NCI-H1417 treated with DMSO at 0.1 percent for 48 hours (cell line): ENCODE measurements at regions not wholly inside any gene's neighbourhood (a gene's known extent, or its start where the extent isn't known, plus 50 kb on each side); places are given as distances from the start of the nearest gene placed in this dataset.
"Not testable (repeated sequence)": the region's sequence is repeated elsewhere in the genome, so short reads cannot be mapped to it uniquely, and the experiment has no call there.

Source experiments
- DNase-seq: peaks from one replicate; lab custom pipeline; 2025; lab: John Stamatoyannopoulos, UW

DNA sequence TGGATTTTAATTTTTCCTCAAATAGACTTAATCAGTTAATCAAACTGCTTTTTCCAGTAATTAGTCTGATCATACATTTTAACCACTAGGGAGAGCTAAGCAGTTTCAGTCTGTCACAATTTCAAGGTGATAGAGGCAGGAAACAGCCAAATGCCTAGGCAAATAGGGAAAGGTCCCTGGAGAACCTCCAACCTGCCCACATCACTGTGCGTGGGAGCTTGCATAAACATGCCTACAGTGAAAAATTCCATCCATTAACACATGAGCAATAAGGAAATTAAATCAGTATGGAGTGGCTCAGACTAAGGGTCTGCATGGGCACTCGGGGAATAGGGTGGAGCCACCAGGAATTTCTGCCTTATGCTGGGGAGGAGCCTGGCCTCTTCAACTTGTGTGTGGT lies 74.6 kb downstream of the AASDHPPT start:
- DNase-seq, result no peak

GRCh38 chr11:106152824-106153223 lies 75.4 kb downstream of the AASDHPPT start:
- no peak for DNase-seq

DNA sequence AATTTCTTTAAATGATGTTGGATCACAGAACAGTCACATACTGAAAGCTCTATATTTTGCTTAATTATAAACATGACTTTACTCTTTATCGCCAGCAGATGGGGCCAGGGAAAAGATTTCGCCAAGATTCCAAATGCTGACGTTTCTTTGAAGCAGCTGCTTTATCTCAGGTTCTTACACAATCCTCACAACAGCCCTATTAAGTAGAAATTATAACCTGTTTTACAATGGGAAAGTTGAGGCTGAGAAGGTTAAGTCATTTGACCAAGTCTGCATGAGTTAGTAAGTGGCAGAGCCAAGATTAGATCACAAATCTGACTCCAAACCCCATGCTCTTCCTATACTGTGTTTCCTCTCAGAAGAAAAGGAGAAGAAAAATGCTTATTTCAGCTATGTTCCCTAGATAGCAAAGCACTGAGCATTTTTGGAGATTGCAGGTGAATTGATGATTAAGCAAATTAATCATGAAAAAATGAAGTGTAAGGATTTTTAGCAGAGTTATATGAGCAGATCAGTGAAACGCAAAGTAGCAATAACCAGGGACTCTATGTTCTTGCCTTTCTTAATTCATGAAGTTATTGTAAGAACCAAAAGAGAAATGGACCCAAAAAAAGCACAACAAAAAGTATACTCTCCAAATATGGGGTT lies 79.0 kb downstream of the AASDHPPT start:
- DNase-seq, result no peak

- no peak for DNase-seq
Observed at GRCh38 chr11:106158406-106158805, 80.9 kb downstream of the AASDHPPT start.

DNA sequence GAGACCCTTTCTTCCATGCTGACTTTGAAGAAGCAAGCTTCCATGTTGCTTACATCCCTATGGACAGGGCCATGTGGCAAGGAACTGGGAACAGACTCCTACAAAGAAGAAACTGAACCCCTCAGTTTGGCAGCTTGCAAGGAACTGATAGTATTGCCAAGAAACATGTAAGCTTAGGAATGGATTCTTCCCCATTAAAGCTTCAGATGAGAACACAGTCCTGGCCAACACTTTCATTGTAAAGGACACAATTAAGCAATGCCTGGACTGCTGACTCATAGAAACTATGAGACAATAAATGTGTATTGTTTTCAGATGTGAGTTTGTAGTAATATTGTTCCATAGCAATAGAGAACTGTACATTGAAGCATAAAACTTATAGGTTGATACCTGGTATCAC lies 82.4 kb downstream of the AASDHPPT start:
- DNase-seq, result no peak

DNA sequence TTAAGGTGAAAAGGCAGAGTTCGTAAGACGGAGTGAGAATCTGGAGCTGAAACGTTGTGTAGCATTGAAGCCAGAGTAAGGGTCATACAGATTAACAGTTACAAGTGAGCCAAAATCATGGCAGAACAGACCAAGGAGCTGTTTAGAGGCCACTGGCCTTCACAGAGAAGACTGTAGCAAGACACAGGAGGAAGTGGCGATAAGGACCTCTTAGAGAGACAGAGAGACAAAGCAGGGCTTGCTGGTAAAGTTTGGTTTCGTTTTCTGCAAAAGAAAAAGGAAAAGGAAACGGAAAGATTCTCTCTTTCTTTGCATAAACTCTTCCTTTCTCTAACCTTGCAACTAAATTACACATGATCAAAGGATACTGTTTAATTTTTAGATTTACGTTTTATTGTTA lies 83.0 kb downstream of the AASDHPPT start:
- DNase-seq, result no peak

DNA sequence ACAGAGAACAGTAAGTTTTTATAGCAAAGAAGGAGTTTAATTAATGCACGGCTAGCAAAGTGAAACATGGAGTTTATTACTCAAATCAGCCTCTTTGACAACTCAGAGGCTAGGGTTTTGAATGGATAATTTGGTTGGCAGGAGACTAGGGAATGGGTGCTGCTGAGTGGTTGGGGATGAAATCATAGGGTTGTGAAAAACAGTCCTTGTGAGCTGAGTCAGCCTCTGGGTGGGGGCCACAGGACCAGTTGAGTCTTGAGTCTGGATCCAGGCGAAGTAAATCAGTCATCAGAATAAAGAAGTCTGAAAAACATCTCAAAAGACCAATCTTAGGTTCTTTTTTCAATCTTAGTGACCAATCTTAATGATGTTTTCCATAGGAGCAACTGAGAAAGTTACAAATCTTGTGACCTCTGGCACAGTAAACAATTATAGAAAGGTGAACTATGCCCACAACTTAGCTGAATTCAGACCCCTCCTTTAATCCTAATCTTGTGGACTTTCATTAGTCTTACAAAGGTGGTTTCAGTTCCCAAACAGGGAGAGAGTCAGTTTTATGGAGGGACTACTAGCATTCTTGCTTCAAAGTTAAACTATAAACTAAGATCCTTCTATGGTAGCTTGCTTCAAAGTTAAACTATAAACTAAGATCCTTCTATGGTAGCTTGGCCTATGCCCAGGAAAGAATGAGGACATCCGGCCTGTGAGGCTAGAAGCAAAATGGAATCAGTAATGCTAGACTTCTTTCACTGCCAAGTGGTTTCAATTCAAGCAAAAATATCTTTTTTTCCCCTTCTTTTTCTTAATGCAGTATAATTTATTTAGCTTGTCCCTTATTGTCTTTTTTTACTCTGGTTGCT lies 84.5 kb downstream of the AASDHPPT start:
- DNase-seq, result no peak

- no peak for DNase-seq
Observed at GRCh38 chr11:106167085-106167484, 89.6 kb downstream of the AASDHPPT start.

DNA sequence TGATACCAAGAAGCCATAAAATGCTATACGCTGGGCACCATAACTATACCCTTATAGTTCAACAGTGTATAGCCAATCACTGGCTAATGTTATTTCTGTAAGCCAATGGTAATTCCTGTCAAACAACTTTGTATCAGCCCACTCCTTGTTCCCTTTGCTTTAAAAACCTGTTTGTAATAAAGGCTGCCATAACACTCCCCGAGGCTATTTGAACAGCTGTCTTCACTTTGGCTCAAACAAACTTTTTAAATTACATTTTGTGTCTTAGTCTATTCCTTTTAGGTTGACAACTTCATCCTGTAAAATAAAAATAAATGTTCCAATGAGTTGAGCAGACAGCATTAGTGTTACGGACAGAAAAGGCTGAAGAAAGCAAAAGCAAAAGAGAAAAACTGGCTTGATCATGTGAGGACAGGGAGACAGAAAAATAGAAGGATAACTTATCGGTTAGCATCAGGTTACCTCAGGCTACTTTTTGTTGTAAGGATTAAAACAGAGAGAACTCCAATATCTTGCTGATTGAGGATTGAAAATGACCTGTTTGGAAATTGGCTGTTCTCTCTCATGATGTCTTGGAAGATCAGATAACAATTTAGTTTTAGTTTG lies 95.0 kb downstream of the AASDHPPT start:
- peak; percentile 22 for DNase-seq

DNA sequence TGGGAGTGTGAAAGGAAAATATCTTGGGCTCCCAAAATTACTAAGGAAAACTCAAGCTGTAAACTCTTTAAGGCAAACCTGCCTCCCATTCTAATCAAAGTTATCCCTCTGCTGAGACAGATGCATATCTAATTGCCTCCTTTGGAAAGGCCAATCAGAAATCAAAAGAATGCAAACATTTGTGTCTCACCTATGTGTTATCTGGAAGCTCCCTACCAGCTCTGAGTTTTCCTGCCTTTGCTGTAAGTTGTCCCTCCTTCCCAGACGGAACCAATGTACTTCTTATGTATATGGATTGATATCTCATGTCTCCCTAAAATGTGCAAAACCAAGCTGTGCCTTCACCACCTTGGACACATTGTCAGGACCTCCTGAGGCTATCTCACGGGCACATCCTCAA lies 95.8 kb downstream of the AASDHPPT start:
- DNase-seq, result no peak

DNA sequence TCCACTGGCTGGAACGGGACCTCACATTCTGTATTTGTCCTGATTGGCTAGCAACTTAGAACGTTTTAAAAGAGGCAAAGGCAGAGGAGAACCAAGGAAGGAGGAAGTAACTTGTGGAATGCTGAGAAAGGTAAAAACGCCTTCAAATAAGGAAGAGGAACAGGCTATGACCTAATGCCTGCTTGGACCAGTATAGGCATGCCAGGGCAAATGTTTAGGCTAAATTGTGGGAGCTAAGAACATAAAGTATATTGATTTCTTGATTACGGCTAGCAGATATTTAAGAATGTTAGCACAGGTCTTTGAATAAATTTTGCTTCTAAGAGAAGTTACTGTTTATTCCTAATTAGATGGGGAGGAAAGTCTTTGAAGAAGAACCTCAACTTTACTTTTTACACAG lies 96.5 kb downstream of the AASDHPPT start:
- not testable (repeated sequence) for DNase-seq

GRCh38 chr11:106176817-106177216 lies 99.4 kb downstream of the AASDHPPT start:
- DNase-seq, result no peak

DNA sequence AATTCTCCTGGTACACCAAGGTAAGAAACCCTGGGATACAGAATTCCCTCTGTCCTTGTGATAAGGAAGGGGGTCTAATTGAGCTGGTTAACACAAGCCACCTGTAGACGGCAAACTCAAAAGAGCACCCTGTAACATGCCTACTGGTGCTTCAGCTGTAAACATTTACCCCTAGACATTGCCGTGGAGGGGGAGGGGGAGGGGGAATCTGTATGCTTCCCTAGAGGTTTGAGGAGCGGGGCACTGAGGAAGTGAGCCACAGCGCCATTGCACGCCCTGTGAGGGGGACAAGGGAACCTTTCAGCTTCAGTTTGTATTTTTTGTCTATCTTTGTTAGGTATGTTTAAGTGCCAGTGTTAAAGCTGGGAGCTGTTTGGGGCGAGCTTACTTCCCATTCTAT lies 99.8 kb downstream of the AASDHPPT start:
- no peak for DNase-seq

DNA sequence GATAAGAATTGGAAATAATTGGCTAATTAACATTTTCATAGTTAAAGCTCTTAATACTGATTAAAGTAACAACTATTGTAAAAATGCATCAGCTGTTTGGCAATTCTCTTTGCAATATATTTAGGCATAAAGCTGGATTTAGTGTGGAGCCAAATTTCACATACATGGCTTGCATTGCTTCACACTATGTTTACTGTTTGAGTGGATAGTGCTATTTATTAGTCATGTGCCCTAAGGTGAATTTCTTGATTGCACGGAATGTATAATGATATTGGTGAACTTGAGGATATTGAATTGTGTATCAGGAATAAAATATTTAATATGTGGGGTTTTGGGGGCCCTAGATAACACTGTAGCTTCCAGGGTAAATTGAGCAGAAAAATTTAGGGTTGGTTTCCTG lies 100.9 kb downstream of the AASDHPPT start:
- no peak for DNase-seq

- no peak for DNase-seq
Observed at GRCh38 chr11:106179048-106179447, 101.6 kb downstream of the AASDHPPT start.

GRCh38 chr11:106186630-106187029 lies 109.2 kb downstream of the AASDHPPT start:
- no peak for DNase-seq

GRCh38 chr11:106187860-106188456 lies 110.5 kb downstream of the AASDHPPT start:
- no peak for DNase-seq

DNA sequence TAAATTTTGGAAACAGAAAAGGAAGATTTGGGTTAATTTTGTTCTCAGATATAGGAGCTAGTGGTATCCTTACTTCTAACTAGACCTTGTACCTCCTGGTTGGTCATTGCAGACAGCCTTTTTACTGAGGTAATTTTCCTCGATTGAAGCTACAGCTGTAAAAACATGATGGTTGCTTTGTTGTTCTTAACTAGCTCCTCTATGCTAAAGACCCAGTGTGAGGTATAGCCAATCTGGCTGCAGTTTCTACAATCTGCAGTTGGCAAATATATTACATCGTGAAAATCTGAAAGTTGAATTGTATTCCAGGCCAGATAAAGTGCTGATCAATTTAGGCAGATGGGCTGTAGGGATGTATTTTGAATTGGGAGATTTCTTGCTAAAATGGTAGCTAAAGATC lies 116.5 kb downstream of the AASDHPPT start:
- no peak for DNase-seq

- DNase-seq, result no peak
Observed at GRCh38 chr11:106197438-106197837, 120.0 kb downstream of the AASDHPPT start.

DNA sequence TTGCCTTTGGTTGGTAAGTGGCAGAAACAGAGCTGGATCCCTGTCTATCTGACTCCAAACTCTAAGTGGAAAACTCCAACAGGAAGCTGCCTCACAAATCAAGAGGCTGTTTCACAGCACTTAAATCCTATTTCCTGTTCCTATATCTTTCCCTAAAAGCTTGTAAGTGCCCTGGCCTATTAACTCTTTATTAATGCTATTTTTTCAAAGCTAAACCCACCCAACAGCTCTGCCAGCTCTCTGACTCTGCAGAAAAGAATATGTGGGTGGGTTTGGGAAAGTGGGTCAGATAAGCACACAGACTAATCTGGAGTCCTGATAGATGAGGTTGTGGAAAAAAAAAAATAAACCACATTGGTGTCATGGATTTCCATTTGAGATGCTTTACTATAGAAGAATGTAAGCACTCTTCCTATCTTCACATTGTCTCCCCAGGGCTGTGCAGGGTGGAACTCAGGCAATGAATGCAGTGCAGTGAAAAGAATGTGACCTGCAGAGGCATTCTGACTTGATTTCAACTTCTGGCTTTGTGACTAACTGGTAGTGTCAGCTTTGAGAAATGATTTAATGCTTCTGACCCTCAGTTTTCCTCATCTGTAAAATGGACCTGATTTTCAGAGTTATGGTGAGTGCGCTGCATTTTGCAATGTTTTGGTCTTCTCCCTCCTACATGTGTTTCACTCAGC lies 125.6 kb downstream of the AASDHPPT start:
- no peak for DNase-seq

DNA sequence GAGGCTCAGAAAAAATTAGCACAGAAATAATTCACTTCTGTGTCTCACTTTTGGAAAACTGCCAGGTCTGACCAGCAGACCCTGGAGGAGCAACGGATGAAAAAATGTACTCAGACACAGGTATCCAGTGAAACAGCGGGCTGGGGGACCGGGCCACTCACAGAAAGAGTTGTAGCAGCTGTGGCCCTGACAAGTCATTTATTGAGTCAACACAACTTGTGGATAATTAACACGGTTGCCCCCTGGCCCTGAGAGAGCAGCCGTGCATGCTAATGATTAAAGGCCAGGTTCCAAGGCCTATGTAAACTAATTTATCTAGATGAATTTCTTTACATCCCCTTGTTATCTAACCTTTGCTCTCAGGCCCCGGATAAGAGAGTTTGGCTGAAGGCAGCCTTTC lies 131.3 kb downstream of the AASDHPPT start:
- DNase-seq, result peak; percentile 12

DNA sequence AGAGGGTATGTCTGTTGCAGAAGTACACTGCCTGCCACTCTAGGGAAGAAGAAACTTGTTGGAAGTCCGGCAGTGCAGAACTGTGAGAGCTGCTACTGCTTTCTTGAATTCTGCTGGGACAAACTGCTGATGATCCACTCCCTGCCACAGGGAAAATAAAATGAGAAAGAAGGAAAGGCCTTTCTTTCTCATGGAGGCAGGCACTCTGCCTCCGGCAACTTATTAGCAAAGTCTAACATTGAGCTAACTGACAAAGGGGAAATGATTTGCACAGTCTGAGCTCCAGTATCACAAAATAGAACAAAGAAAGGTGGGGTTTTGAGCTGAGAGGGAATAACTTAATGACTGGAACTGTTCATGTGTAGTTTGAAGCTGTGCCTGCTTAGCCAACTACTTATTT lies 134.6 kb downstream of the AASDHPPT start:
- no peak for DNase-seq
